Activated CD8-positive, alpha-beta memory T cell treated with anti-CD3 and anti-CD28 coated beads for 36 hours (primary cell): ENCODE measurements at regions not wholly inside any gene's neighbourhood (a gene's known extent, or its start where the extent isn't known, plus 50 kb on each side); places are given as distances from the start of the nearest gene placed in this dataset.
"Not testable (repeated sequence)": the region's sequence is repeated elsewhere in the genome, so short reads cannot be mapped to it uniquely, and the experiment has no call there.

Experiments used
- CTCF ChIA-PET: fragments of 350-600 bp; sonication (Branson Sonifier 250); formaldehyde crosslinking; loops from one replicate; lab custom pipeline; 2021; ENCODE audit warnings: antibody characterized with exemption; lab: Charles Lee
- POLR2A ChIA-PET: fragments of 350-600 bp; sonication (Branson Sonifier 250); formaldehyde crosslinking; loops from one replicate; lab custom pipeline; 2021; ENCODE audit warnings: antibody characterized with exemption; lab: Charles Lee

GRCh38 chr6:137680705-137681346, 186.2 kb upstream of the TNFAIP3 start:
- CTCF ChIA-PET = interaction anchor here (0.9 to 2.1 kb wide), 6 partner anchors 17 to 187 kb away, joined by 3 to 9 read pairs (median 4); partner anchors contain the start of gene TNFAIP3

DNA sequence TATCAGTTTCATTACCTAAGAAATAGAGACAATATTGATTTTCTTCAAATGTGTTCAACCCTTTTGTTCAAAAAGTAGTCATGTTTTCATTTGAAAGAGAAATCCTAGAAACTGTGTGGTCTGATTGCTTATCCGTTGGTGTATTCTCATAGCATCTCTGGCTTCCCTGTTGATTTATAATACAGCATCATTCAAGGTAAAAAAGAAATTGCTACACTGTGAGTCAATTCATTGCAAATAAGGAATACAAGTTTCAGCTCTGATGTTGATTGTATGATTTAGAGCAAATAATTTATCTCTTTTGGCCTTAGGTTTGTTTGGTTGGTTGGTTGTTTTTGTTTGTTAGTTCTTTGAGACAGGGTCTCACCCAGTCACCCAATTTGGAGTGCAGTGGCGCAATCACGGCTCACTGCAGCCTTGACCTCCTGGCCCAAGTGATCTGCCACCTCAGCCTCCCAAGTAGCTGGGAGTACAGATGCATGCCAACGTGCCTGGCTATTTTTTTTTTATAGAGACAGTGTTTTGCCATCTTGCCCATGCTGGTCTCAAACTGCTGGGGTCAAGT, 185.5 kb upstream of the TNFAIP3 start:
- POLR2A ChIA-PET = interaction anchor here (0.8 to 1.8 kb wide), 2 partner anchors 17 to 25 kb away, joined by 3 to 10 read pairs; no protein-coding TSS in a partner anchor
- CTCF ChIA-PET = interaction anchor here (0.9 to 2.1 kb wide), 6 partner anchors 16 to 186 kb away, joined by 3 to 9 read pairs (median 4); partner anchors contain the start of gene TNFAIP3

More at GRCh38 chr6:137680705-137681346, 186.2 kb upstream of the TNFAIP3 start:
- POLR2A ChIA-PET = interaction anchor here (0.8 to 1.8 kb wide), 2 partner anchors 18 to 24 kb away, joined by 3 to 10 read pairs; no protein-coding TSS in a partner anchor

- POLR2A ChIA-PET, CTCF ChIA-PET: not testable (repeated sequence)
Observed at GRCh38 chr6:137682658-137683057, 184.4 kb upstream of the TNFAIP3 start.

DNA sequence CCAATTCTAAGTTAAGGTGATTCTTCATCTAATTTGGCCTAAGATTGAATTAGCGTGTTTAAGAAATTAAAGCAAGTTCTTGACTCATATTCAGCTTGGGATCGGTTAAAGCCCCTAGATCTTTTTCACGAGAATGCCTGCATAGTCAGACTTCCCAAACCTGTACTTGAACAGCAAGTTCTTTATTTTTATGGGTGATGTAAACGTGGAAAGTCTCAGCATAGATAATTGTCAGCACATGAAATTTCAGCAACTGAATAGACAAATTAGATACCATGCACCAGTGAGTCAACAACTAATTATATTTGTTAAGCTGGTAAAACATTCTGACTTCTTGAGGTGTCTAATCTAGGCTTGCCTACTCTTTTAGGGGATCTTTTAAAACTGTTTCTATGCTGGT, 183.1 kb upstream of the TNFAIP3 start:
- ChIA-PET POLR2A (no interaction called here), CTCF (interaction anchor here (1.2 kb wide), 1 partner anchor 8 kb away, joined by 3 read pairs; no protein-coding TSS in a partner anchor)

DNA sequence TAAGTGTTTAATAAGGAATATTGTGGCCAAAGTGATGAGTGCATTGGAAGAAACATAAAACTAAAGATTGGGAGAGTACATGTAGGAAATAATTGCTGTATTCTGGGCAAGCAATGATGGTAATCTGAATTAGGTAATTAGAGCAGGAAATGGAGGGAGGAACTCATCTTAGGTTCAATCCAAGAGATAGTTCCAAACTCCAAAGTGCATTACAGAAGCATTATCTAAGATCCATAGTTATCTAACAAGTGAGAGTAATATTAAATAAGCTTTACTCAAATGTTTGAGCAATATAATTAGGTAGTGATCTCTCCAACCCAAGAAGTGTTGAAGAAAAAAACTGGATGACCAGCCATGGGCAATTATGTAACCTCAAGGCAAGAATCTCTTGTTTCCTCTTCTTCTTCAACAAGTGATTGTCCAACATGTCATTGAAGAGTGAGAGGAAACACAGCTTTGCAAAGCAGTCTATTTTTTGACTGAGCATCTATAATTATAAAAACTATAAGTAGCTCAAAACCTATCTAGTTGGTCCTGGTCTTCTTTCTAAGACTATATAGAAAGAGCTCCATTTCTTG, 181.2 kb upstream of the TNFAIP3 start:
- ChIA-PET CTCF (no interaction called here), POLR2A (interaction anchor here (0.7 kb wide), 1 partner anchor 145 kb away, joined by 3 read pairs; no protein-coding TSS in a partner anchor)

DNA sequence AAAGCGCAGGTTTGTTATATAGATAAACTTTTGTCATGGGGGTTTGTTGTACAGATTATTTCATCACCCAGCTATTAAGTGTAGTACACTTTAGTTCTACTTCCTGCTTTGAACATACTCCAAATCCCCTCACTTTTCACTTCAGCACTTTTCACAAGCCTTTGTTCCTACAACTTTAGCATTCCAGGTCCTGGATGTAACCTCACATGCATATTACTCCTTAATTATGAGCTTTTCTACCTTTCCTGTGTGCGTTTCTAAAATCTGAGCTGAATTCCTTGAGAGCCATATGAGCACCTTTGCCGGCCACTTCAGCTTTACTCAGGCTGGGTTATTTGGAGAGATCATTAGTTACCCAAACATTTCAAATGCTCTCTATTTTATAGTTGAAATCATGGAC, 179.2 kb upstream of the TNFAIP3 start:
- POLR2A ChIA-PET = interaction anchor here (0.7 kb wide), 1 partner anchor 319 kb away, joined by 3 read pairs; no protein-coding TSS in a partner anchor

GRCh38 chr6:137688230-137688971, 178.7 kb upstream of the TNFAIP3 start:
- ChIA-PET POLR2A (no interaction called here), CTCF (interaction anchor here (0.8 to 1.9 kb wide), 5 partner anchors 9 to 30 kb away, joined by 3 to 4 read pairs (median 4); no protein-coding TSS in a partner anchor)

More for the DNA sequence above, 179.2 kb upstream of the TNFAIP3 start:
- CTCF ChIA-PET = interaction anchor here (0.6 to 1.9 kb wide), 6 partner anchors 9 to 472 kb away, joined by 3 to 4 read pairs (median 4); no protein-coding TSS in a partner anchor

DNA sequence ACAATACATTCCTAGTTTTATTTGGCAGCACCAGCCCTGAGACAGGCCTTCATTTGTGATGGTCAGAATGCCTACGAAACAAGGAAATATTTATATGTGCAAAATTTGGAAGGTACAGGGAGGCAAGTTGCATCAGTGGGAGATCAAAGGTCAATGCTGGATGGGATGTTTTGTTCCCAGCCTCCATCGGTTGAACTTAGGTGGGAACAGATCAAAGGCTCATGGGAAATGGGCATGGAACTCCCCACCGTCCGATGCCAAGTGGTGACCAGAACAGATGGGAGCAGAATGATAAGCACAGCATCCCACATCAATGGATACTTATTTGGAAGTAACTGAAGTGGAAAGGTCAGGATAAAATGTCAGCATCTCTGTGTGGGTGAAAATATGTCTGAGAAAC, 177.7 kb upstream of the TNFAIP3 start:
- ChIA-PET CTCF (no interaction called here), POLR2A (no interaction called here)

DNA sequence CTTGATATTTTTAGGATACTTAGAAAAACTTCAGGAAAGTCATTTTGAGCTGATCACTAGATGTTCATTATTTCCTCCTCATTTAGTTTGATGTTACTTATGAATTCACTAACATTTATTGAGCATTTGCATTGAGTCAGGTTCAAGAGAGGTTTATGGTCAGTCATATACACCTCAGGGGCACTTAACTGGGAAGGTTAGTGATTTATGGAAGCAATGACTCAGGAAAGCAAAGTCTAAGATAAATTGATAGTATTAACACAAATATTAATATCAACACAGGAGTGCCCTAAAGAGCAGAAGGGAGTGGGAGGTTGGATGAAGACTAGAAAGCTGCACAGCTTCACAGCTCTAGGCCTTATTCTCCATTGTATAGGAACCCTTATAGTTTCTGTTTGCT, 177.0 kb upstream of the TNFAIP3 start:
- ChIA-PET CTCF (no interaction called here), POLR2A (no interaction called here)

DNA sequence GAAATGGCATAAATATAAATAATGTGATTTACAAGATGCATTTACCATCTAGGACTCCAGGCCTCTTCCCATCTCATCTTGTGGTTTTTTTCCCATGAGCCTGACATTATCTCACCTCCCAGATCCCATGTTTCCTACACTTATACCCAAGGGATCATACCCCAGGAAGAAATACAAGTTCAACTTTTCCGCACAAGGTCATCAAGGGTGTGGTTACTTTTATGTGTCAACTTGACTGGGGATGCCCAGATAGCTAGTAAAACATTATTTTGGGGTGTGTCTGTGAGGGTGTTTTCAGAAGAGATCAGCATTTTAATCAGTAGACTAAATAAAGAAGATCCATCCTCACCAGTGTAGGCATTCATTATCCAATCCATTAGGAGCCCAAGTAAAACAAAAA, 176.3 kb upstream of the TNFAIP3 start:
- ChIA-PET POLR2A (no interaction called here), CTCF (no interaction called here)

- ChIA-PET POLR2A (no interaction called here), CTCF (interaction anchor here (1.4 kb wide), 1 partner anchor 8 kb away, joined by 3 read pairs; no protein-coding TSS in a partner anchor)
Observed at GRCh38 chr6:137692308-137692707, 174.8 kb upstream of the TNFAIP3 start.

DNA sequence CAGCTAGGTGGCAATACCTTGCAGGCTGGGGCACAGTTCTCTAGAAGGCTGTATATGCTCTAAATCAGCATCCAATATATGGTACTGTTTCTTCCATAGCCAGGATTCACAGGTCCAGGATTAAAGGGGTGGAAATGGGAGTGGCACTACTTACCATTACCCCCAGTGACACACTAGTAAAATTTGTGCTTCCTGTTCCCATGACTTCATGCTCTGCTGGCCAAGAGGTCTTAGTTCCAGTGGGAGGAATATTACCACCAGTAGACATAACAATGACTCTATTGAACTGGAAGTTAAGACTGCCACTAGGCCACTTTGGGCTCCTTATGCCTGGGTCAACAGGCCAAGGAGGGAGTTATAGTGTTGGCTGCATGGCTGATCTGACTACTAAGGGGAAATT, 174.3 kb upstream of the TNFAIP3 start:
- POLR2A ChIA-PET = no interaction called here
- CTCF ChIA-PET = interaction anchor here (1.4 kb wide), 1 partner anchor 9 kb away, joined by 3 read pairs; no protein-coding TSS in a partner anchor

DNA sequence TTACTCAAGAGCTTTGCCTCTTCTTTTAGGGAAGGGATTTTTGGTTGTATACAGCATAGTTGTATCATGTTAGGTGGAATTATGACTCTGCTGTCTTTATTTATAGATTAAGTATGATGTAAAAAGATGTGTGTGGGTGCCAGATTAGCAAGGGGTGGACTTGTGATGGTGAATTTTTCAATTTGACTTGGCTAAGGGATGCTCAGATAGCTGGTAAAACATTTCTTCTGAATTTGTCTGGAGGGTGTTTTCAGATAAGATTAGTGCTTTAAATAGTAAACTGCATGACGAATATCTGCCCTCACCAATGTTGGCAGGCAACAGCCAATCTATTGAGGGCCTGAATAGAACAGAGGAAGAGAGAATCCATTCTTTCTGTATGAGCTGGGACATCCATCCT, 173.3 kb upstream of the TNFAIP3 start:
- ChIA-PET CTCF (interaction anchor here (0.7 kb wide), 1 partner anchor 104 kb away, joined by 3 read pairs; no protein-coding TSS in a partner anchor), POLR2A (no interaction called here)

DNA sequence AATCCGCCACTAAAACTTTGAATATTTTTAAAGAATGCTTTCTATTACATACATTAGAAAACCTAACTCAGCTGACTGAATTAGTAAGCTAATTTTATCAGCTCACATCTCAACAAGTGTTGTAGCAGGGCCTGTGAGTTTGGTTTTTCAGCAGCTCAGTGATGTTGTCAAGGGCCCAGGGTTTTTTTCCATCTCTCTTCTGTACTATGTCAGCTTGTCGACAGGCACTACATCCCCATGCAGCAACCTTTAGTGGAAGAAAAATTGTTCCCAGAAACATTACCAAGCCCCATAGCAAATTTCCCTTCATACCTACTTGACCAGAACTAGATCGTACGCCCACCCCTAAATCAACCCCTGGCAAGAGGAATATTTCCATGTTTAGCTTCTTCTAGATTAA, 170.3 kb upstream of the TNFAIP3 start:
- ChIA-PET POLR2A (no interaction called here), CTCF (interaction anchor here (0.6 to 2.0 kb wide), 6 partner anchors 10 to 1496 kb away, joined by 3 to 9 read pairs (median 3); no protein-coding TSS in a partner anchor)

GRCh38 chr6:137697267-137697938, 169.7 kb upstream of the TNFAIP3 start:
- ChIA-PET CTCF (interaction anchor here (0.6 to 2.6 kb wide), 6 partner anchors 10 to 1495 kb away, joined by 3 to 17 read pairs (median 4); no protein-coding TSS in a partner anchor), POLR2A (interaction anchor here (2.4 kb wide), 1 partner anchor 16 kb away, joined by 10 read pairs; no protein-coding TSS in a partner anchor)

GRCh38 chr6:137698636-137699030, 168.4 kb upstream of the TNFAIP3 start:
- ChIA-PET CTCF (interaction anchor here (0.9 to 2.6 kb wide), 7 partner anchors 17 to 306 kb away, joined by 3 to 17 read pairs (median 4); no protein-coding TSS in a partner anchor), POLR2A (interaction anchor here (0.7 to 2.4 kb wide), 4 partner anchors 17 to 257 kb away, joined by 3 to 10 read pairs (median 4); partner anchors contain the start of gene TNFAIP3)

DNA sequence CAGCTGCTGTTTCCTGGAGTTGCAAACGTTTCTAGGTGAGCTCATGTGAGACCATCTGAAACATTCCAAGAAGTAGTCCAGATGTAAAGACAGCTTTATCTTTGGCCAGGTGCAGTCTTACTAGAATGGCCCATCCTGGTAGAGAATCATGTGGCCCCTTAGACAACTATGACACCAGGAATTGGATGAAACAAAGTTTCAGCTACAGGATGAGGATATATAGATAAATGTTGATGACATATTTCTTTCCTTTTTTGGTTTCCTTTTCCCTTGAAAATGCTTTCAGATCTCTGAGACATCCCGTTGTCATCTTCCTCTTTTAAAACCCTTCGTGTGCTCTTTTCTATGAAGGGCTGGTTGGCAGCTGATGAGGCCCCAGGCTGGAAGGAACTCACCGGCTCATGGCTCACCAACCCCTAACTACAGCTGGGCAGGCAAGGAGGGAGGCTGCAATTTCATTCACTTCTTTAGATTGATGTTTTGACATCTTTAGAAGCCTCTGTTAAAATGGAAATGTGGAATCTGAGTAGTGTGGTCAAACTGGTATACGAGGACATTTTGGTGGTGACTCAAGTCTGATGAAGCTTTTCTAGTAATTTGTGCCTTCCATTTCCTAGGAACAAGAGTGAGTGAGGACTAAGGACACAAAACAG, 167.9 kb upstream of the TNFAIP3 start:
- POLR2A ChIA-PET = interaction anchor here (0.9 to 2.4 kb wide), 4 partner anchors 18 to 176 kb away, joined by 3 to 10 read pairs (median 4); partner anchors contain the start of gene TNFAIP3
- CTCF ChIA-PET = interaction anchor here (0.6 to 2.6 kb wide), 8 partner anchors 18 to 308 kb away, joined by 3 to 17 read pairs (median 4); partner anchors contain the start of gene TNFAIP3
